ENCODE measurements at regions not wholly inside any gene's neighbourhood (a gene's known extent, or its start where the extent isn't known, plus 50 kb on each side); places are given as distances from the start of the nearest gene placed in this dataset.

- no peak for FAIRE-seq
Measured at GRCh38 chr5:27269766-27270165, 231.4 kb upstream of the CDH9 start.

More at GRCh38 chr5:27269766-27270165, 231.4 kb upstream of the CDH9 start:
- Histone ChIP-seq H3K23ac (ENCODE audit: insufficient read length) (no peak overlapping the region), H3K4ac (replicated peaks; ENCODE audit: insufficient read length, low read depth, low read length) (no peak overlapping the region), H3K36me3 (ENCODE audit: control insufficient read depth in 2 of 4, insufficient read depth in 4 of 4, low read length in 3 of 4) (no peaks in the 10 kb centered on the region), H3K79me1 (ENCODE audit: low read depth, low read length) (no peaks in the 10 kb centered on the region), H3K4me2 (ENCODE audit: insufficient read depth in 1 of 2, low read depth in 2 of 2, low read length in 2 of 2) (no peak overlapping the region), H4K20me1 (replicated peaks in 1 of 2; ENCODE audit: control insufficient read depth in 1 of 2, insufficient read depth in 2 of 2, low read length in 2 of 2) (no peaks in the 10 kb centered on the region), H2AK5ac (ENCODE audit: low read depth, low read length) (no peak overlapping the region), H3K27me3 (replicated peaks in 1 of 4; ENCODE audit: control insufficient read depth in 3 of 4, extremely low read depth in 1 of 4, insufficient read depth in 3 of 4, low read length in 3 of 4) (no peaks in the 10 kb centered on the region), H4K5ac (ENCODE audit: insufficient read length, low read depth, low read length) (no peak overlapping the region), H2BK120ac (replicated peaks; ENCODE audit: low read depth, low read length) (no peak overlapping the region), H3K18ac (ENCODE audit: extremely low read depth, low read length) (no peak overlapping the region), H2AFZ (ENCODE audit: low read length) (no peak overlapping the region), H2BK15ac (ENCODE audit: low read length) (no peak overlapping the region), H3K79me2 (ENCODE audit: control insufficient read depth in 1 of 2, insufficient read depth in 2 of 2, low read length in 2 of 2) (no peaks in the 10 kb centered on the region), H4K91ac (replicated peaks; ENCODE audit: insufficient read length, low read length) (no peak overlapping the region), H3K9me3 (ENCODE audit: insufficient read depth in 2 of 2, low read depth in 1 of 2, low read length in 1 of 2) (peaks cover 0 to 7% of the 10 kb centered on the region in 2 experiments; a peak in 1 of 4 replicates), H3K56ac (replicated peaks; ENCODE audit: insufficient read length, low read depth, low read length) (no peak overlapping the region), H2BK12ac (ENCODE audit: low read depth, low read length) (no peak overlapping the region), H4K8ac (ENCODE audit: extremely low read depth, insufficient read depth, low read length) (no peak overlapping the region), H3K4me1 (replicated peaks in 1 of 4; ENCODE audit: control insufficient read depth in 3 of 4, insufficient read depth in 4 of 4, low read length in 3 of 4) (no peaks in the 10 kb centered on the region), H3K9ac (replicated peaks in 1 of 4; ENCODE audit: extremely low read depth in 1 of 4, low read depth in 3 of 4, low read length in 3 of 4) (no peak overlapping the region), H3K27ac (ENCODE audit: low read depth, low read length) (no peak overlapping the region), H2BK5ac (ENCODE audit: low read depth, low read length) (no peak overlapping the region), H3K14ac (ENCODE audit: insufficient read length) (no peak overlapping the region), H3K23me2 (ENCODE audit: low read depth, low read length) (no peaks in the 10 kb centered on the region), H2BK20ac (ENCODE audit: low read length) (no peak overlapping the region), H3K4me3 (ENCODE audit: extremely low read depth in 1 of 4, insufficient read depth in 2 of 4, low read depth in 3 of 4, low read length in 4 of 4) (no peak overlapping the region)
- ChIA-PET CTCF (ENCODE audit: partially characterized antibody) (no interaction called here), POLR2A (ENCODE audit: partially characterized antibody) (no interaction called here)
- no peak for DNase-seq (ENCODE audit: low read depth in 1 of 2, low spot score in 2 of 2)
- TF ChIP-seq ASH2L (IDR thresholded peaks at IDR 0.05; ENCODE audit: low read length) = no peak
- TF ChIP-seq RXRA (IDR thresholded peaks at IDR 0.05; ENCODE audit: insufficient read depth, low read depth, low read length) = no peak
- no peak for TF ChIP-seq MAFK (IDR thresholded peaks at IDR 0.05; ENCODE audit: low read depth, low read length)
- TF ChIP-seq SIN3A (conservative IDR thresholded peaks at IDR 0.05 in 1 of 2, IDR thresholded peaks at IDR 0.05 in 1 of 2; ENCODE audit: low read depth in 1 of 2, low read length in 2 of 2) = no peak
- no peak for TF ChIP-seq HDAC2 (IDR thresholded peaks at IDR 0.05; ENCODE audit: borderline replicate concordance in 1 of 2, low read depth in 2 of 2, low read length in 2 of 2)
- TF ChIP-seq SRF (IDR thresholded peaks at IDR 0.05; ENCODE audit: low read depth, low read length) = no peak
- TF ChIP-seq SAP30 (IDR thresholded peaks at IDR 0.05; ENCODE audit: insufficient read depth, insufficient replicate concordance, low read length) = no peak
- TF ChIP-seq SIX5 (IDR thresholded peaks at IDR 0.05; ENCODE audit: low read depth, low read length) = no peak
- no peak for TF ChIP-seq NANOG (IDR thresholded peaks at IDR 0.05; ENCODE audit: insufficient read depth, low read depth, low read length, poor library complexity, severe bottlenecking)
- TF ChIP-seq ZNF274 (IDR thresholded peaks at IDR 0.05; ENCODE audit: borderline replicate concordance, extremely low read depth, low read length) = no peak
- no peak for TF ChIP-seq EP300 (IDR thresholded peaks at IDR 0.05; ENCODE audit: borderline replicate concordance in 1 of 2, low read depth in 2 of 2, low read length in 2 of 2)
- 94% methylated on average over 4 of the region's 4 CpGs; no CpG with 5 or more reads in 1 of the 2 experiments for WGBS, 2 experiments (ENCODE audit: extremely low coverage in 1 of 2, insufficient coverage in 1 of 2, insufficient read length in 1 of 2, insufficient replicate concordance in 2 of 2, low coverage in 1 of 2, low lambda C conversion rate in 2 of 2, missing lambda C conversion rate in 1 of 2)

Data from H1 (cell line).